PC-9 (cell line): ENCODE measurements at regions not wholly inside any gene's neighbourhood (a gene's known extent, or its start where the extent isn't known, plus 50 kb on each side); places are given as distances from the start of the nearest gene placed in this dataset.

Source experiments
- EZH2 ChIP-seq: fragments of 200-600 bp; sonication (generic); IDR thresholded peaks from 2 replicates; pipeline ENCODE4 v1.8.0; 2017; ENCODE audit warnings: antibody characterized with exemption, low read depth
- TF ChIP-seq, protein P1 (sequence below): fragments of 200-600 bp; sonication (generic); conservative IDR thresholded peaks from 2 replicates; pipeline ENCODE4 v1.6.1; 2017; ENCODE audit warnings: mixed run types, antibody characterized with exemption, mild to moderate bottlenecking, moderate library complexity

GRCh38 chr6:97394160-97394748 lies 111.2 kb upstream of the MMS22L start:
- TF ChIP-seq, protein P1, sequence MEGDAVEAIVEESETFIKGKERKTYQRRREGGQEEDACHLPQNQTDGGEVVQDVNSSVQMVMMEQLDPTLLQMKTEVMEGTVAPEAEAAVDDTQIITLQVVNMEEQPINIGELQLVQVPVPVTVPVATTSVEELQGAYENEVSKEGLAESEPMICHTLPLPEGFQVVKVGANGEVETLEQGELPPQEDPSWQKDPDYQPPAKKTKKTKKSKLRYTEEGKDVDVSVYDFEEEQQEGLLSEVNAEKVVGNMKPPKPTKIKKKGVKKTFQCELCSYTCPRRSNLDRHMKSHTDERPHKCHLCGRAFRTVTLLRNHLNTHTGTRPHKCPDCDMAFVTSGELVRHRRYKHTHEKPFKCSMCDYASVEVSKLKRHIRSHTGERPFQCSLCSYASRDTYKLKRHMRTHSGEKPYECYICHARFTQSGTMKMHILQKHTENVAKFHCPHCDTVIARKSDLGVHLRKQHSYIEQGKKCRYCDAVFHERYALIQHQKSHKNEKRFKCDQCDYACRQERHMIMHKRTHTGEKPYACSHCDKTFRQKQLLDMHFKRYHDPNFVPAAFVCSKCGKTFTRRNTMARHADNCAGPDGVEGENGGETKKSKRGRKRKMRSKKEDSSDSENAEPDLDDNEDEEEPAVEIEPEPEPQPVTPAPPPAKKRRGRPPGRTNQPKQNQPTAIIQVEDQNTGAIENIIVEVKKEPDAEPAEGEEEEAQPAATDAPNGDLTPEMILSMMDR = peak; percentile 96
- no peak for TF ChIP-seq EZH2
